ENCODE measurements at regions not wholly inside any gene's neighbourhood (a gene's known extent, or its start where the extent isn't known, plus 50 kb on each side); places are given as distances from the start of the nearest gene placed in this dataset.
A peak's percentile ranks its signal among the peaks of the same experiment; 100 is the strongest.

DNA sequence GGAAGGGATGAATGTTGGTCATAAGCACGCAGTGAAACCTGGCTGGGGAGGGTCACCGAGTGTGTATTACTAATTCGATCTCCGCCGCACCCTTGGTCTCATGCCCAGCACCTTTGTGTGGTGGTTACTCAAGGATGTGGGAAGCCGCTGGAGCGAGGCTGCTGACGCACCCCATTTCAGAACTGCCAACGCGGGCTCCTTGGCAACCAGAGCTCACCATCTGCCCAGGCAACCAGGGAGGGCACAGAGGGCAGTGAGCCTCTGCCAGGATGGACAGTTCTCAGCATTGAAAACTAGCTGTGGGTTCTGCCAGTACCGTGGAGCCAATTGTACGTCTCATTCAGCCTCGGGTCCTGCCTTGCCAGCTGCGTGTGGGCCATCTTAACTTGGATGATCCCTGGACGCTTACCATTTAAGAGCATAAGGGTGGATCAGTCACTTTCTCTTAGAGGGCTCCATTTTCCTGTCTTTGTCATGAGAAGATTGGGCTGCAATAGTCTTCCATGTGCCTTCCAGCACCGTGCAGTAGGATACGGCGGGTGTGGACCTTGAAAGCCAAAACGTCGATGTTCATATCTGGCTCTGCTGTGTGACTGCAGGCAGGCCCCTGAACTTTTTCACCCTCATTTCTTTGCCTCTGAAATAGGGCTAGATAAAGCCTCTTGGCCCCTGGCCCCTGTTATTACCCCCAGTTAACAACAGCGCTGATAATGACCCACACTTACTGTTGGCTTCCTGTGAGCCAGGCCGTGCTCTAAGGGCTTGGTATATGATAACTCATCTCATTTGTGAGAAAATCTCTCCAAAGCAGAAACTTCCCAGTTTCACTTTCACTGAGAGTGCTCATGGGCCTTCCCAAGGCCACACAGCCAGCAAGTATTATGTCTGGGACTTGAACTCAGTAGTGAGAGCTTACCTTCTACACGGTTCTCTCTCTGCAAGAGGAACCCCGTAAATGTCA is 238.8 kb downstream of the OPA1 start:
- peak; percentile 67 for DNase-seq (ENCODE audit: low read depth)
- TF ChIP-seq, protein P1, sequence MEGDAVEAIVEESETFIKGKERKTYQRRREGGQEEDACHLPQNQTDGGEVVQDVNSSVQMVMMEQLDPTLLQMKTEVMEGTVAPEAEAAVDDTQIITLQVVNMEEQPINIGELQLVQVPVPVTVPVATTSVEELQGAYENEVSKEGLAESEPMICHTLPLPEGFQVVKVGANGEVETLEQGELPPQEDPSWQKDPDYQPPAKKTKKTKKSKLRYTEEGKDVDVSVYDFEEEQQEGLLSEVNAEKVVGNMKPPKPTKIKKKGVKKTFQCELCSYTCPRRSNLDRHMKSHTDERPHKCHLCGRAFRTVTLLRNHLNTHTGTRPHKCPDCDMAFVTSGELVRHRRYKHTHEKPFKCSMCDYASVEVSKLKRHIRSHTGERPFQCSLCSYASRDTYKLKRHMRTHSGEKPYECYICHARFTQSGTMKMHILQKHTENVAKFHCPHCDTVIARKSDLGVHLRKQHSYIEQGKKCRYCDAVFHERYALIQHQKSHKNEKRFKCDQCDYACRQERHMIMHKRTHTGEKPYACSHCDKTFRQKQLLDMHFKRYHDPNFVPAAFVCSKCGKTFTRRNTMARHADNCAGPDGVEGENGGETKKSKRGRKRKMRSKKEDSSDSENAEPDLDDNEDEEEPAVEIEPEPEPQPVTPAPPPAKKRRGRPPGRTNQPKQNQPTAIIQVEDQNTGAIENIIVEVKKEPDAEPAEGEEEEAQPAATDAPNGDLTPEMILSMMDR (IDR thresholded peaks at IDR 0.05; ENCODE audit: insufficient read depth, low read length, severe bottlenecking) = no peak
- FAIRE-seq = peak; percentile 94
- H3K27me3 ChIP-seq (ENCODE audit: control insufficient read depth, insufficient read depth, low read length) = no peaks in the 10 kb centered on the region
- no peak overlapping the region for H3K4me3 ChIP-seq (ENCODE audit: low read depth, low read length)
- H3K36me3 ChIP-seq (ENCODE audit: control insufficient read depth, insufficient read depth, low read length) = no peaks in the 10 kb centered on the region

DNA sequence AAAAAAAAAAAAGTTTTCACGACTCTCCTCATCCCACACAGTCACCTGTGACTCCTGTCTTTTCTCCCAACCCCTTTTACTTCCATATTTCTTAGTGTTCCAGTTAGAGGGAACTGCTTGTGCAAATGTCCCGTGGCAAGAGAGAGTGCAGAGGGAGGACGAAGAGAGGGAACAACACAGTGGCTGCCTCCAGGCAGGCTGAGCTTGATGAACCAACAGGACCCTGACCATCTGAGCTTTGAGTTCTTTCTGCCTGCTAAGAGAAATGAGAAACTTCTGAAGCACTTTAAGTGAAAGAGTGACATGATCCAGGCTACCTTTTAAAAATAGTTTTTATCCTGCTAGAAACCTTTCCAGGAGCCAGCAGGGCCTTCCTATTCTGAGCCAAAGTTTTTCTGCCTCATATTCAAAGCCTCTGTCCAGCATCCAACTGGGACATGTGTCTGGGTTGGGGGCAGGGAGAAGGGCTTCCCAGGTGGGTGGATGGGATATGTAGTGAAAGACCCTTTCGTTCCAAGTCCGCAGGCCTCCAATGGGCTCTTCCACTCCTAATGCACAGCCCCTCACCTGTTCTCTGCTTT is 239.9 kb downstream of the OPA1 start:
- FAIRE-seq (no peak), DNase-seq (ENCODE audit: low read depth) (no peak)
- Histone ChIP-seq H3K4me3 (ENCODE audit: low read depth, low read length) (no peak overlapping the region), H3K36me3 (ENCODE audit: control insufficient read depth, insufficient read depth, low read length) (no peaks in the 10 kb centered on the region), H3K27me3 (ENCODE audit: control insufficient read depth, insufficient read depth, low read length) (no peaks in the 10 kb centered on the region)
- TF ChIP-seq, protein P1 (IDR thresholded peaks at IDR 0.05; ENCODE audit: insufficient read depth, low read length, severe bottlenecking) = no peak

DNA sequence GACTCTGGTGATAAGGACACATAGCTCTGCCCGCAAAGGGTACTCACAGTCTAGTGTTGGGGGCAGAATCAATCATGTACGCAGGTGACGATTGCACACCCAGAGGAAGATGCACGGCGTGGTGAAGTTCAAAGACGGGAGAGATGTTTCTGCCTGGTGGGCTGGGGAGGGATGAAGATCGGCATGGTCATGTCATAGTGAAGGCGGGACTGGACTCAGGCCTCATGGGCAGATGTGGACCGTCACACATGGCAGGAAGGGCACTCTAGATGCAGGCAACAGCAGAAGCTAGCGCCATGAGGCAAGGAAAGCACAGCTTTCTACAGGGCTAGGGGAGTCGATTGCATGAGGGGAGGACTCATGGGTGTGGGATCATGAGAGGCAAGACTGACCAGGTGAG is 240.6 kb downstream of the OPA1 start:
- no peak overlapping the region for H3K4me3 ChIP-seq (ENCODE audit: low read depth, low read length)
- H3K27me3 ChIP-seq (ENCODE audit: control insufficient read depth, insufficient read depth, low read length) = no peaks in the 10 kb centered on the region
- DNase-seq (ENCODE audit: low read depth) = no peak
- no peak for FAIRE-seq
- TF ChIP-seq, protein P1 (IDR thresholded peaks at IDR 0.05; ENCODE audit: insufficient read depth, low read length, severe bottlenecking) = no peak
- no peaks in the 10 kb centered on the region for H3K36me3 ChIP-seq (ENCODE audit: control insufficient read depth, insufficient read depth, low read length)

DNA sequence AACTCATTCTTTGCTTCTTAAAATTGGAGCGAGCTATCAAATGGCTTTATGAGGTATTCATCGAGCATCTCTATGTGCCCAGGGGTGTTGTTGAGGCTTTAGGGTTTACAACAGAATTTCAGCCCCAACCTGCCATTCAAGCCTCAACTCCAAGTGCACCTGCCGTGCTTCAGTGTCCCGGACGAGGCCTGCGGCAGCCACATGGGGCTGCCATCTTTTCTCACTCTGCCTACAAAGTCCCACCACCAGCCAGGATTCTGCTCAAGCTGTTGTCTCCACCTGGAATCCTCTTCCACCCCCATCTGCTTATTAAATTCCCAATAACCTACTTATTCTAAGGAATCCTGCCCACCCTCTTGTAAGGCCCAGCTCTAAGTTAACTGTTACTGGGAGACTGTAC is 242.4 kb downstream of the OPA1 start:
- FAIRE-seq (no peak), DNase-seq (ENCODE audit: low read depth) (no peak)
- no peaks in the 10 kb centered on the region for H3K36me3 ChIP-seq (ENCODE audit: control insufficient read depth, insufficient read depth, low read length)
- no peaks in the 10 kb centered on the region for H3K27me3 ChIP-seq (ENCODE audit: control insufficient read depth, insufficient read depth, low read length)
- no peak overlapping the region for H3K4me3 ChIP-seq (ENCODE audit: low read depth, low read length)
- TF ChIP-seq, protein P1 (IDR thresholded peaks at IDR 0.05; ENCODE audit: insufficient read depth, low read length, severe bottlenecking) = no peak

DNA sequence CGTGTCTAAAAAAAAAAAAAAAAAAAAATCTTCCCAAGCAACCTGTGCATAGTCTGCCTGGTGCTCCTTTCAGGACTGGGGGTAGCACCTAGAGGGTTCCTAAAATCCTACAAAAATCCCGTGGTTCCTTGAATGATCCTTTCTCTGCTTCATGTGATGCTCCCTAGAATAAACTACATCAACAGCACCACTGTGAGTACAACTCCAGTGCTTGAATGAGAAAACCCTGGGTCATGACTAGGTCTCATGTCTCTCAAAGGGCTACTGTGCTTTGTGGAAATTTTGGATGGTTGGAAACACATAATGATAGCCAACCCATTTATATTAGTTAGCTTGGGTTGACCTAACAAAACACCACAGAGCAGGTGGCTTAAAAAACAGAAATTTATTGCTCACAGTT is 243.5 kb downstream of the OPA1 start:
- Histone ChIP-seq H3K27me3 (ENCODE audit: control insufficient read depth, insufficient read depth, low read length) (no peaks in the 10 kb centered on the region), H3K36me3 (ENCODE audit: control insufficient read depth, insufficient read depth, low read length) (no peaks in the 10 kb centered on the region), H3K4me3 (ENCODE audit: low read depth, low read length) (no peak overlapping the region)
- FAIRE-seq (no peak), DNase-seq (ENCODE audit: low read depth) (no peak)
- TF ChIP-seq, protein P1 (IDR thresholded peaks at IDR 0.05; ENCODE audit: insufficient read depth, low read length, severe bottlenecking) = no peak

All from bronchial epithelial cell (primary cell).